ENCODE measurements at regions not wholly inside any gene's neighbourhood (a gene's known extent, or its start where the extent isn't known, plus 50 kb on each side); places are given as distances from the start of the nearest gene placed in this dataset.

GRCh38 chr10:4028027-4028471 is 243.0 kb upstream of the KLF6 start:
- no peak overlapping the region for H3K27ac ChIP-seq (ENCODE audit: low read depth, low read length)
- H3K27me3 ChIP-seq (ENCODE audit: low read length), result no peaks in the 10 kb centered on the region
- no peaks in the 10 kb centered on the region for H3K36me3 ChIP-seq (ENCODE audit: low read length)
- H3K4me2 ChIP-seq (ENCODE audit: low read depth, low read length, poor library complexity, severe bottlenecking), result no peak overlapping the region
- H3K9me2 ChIP-seq (replicated peaks; ENCODE audit: insufficient read depth, low read length), result no peaks in the 10 kb centered on the region
- no peak overlapping the region for H3K4me3 ChIP-seq (ENCODE audit: insufficient read depth, low read length, poor library complexity, severe bottlenecking)
- H3F3A ChIP-seq (ENCODE audit: insufficient read depth), result no peaks in the 10 kb centered on the region
- no peak for TF ChIP-seq CTCF (IDR thresholded peaks at IDR 0.05; ENCODE audit: insufficient read depth, low read length, poor library complexity, severe bottlenecking)
- TF ChIP-seq EZH2phosphoT487 (conservative IDR thresholded peaks at IDR 0.05; ENCODE audit: low read length), result no peak
- no peaks in the 10 kb centered on the region for H4K20me1 ChIP-seq (ENCODE audit: low read depth, low read length)
- H3K79me2 ChIP-seq (ENCODE audit: insufficient read depth, low read length), result no peaks in the 10 kb centered on the region
- no peaks in the 10 kb centered on the region for H3K9me3 ChIP-seq (ENCODE audit: insufficient read depth, low read length)
- no peak overlapping the region for H2AFZ ChIP-seq (ENCODE audit: low read depth, low read length, severe bottlenecking)
- H3K9ac ChIP-seq (ENCODE audit: low read length), result no peak overlapping the region

GRCh38 chr10:4025339-4025738 is 240.3 kb upstream of the KLF6 start:
- no peak overlapping the region for H3K4me3 ChIP-seq (ENCODE audit: insufficient read depth, low read length, poor library complexity, severe bottlenecking)
- no peaks in the 10 kb centered on the region for H3K36me3 ChIP-seq (ENCODE audit: low read length)
- H3K27me3 ChIP-seq (ENCODE audit: low read length), result no peaks in the 10 kb centered on the region
- no peak overlapping the region for H3K4me2 ChIP-seq (ENCODE audit: low read depth, low read length, poor library complexity, severe bottlenecking)
- no peak overlapping the region for H3K27ac ChIP-seq (ENCODE audit: low read depth, low read length)
- no peaks in the 10 kb centered on the region for H3K9me3 ChIP-seq (ENCODE audit: insufficient read depth, low read length)
- H3K9ac ChIP-seq (ENCODE audit: low read length), result no peak overlapping the region
- no peak overlapping the region for H2AFZ ChIP-seq (ENCODE audit: low read depth, low read length, severe bottlenecking)
- no peaks in the 10 kb centered on the region for H3K9me2 ChIP-seq (replicated peaks; ENCODE audit: insufficient read depth, low read length)
- H3F3A ChIP-seq (ENCODE audit: insufficient read depth), result no peaks in the 10 kb centered on the region
- H3K79me2 ChIP-seq (ENCODE audit: insufficient read depth, low read length), result no peaks in the 10 kb centered on the region
- H4K20me1 ChIP-seq (ENCODE audit: low read depth, low read length), result no peaks in the 10 kb centered on the region
- TF ChIP-seq CTCF (IDR thresholded peaks at IDR 0.05; ENCODE audit: insufficient read depth, low read length, poor library complexity, severe bottlenecking) (no peak), EZH2phosphoT487 (conservative IDR thresholded peaks at IDR 0.05; ENCODE audit: low read length) (no peak)

- Histone ChIP-seq H3K36me3 (ENCODE audit: low read length) (no peaks in the 10 kb centered on the region), H3K9me3 (ENCODE audit: insufficient read depth, low read length) (no peaks in the 10 kb centered on the region), H2AFZ (ENCODE audit: low read depth, low read length, severe bottlenecking) (no peak overlapping the region), H3F3A (ENCODE audit: insufficient read depth) (no peaks in the 10 kb centered on the region), H3K9ac (ENCODE audit: low read length) (no peak overlapping the region), H3K4me3 (ENCODE audit: insufficient read depth, low read length, poor library complexity, severe bottlenecking) (no peak overlapping the region), H3K27ac (ENCODE audit: low read depth, low read length) (no peak overlapping the region), H3K9me2 (replicated peaks; ENCODE audit: insufficient read depth, low read length) (no peaks in the 10 kb centered on the region), H3K27me3 (ENCODE audit: low read length) (no peaks in the 10 kb centered on the region), H3K4me2 (ENCODE audit: low read depth, low read length, poor library complexity, severe bottlenecking) (no peak overlapping the region), H3K79me2 (ENCODE audit: insufficient read depth, low read length) (no peaks in the 10 kb centered on the region), H4K20me1 (ENCODE audit: low read depth, low read length) (no peaks in the 10 kb centered on the region)
- TF ChIP-seq CTCF (IDR thresholded peaks at IDR 0.05; ENCODE audit: insufficient read depth, low read length, poor library complexity, severe bottlenecking), result no peak
Measured at GRCh38 chr10:4024516-4025245, 239.7 kb upstream of the KLF6 start.
